ENCODE measurements at regions not wholly inside any gene's neighbourhood (a gene's known extent, or its start where the extent isn't known, plus 50 kb on each side); places are given as distances from the start of the nearest gene placed in this dataset.
A peak's percentile ranks its signal among the peaks of the same experiment; 100 is the strongest.
"Not testable (repeated sequence)": the region's sequence is repeated elsewhere in the genome, so short reads cannot be mapped to it uniquely, and the experiment has no call there.

DNA sequence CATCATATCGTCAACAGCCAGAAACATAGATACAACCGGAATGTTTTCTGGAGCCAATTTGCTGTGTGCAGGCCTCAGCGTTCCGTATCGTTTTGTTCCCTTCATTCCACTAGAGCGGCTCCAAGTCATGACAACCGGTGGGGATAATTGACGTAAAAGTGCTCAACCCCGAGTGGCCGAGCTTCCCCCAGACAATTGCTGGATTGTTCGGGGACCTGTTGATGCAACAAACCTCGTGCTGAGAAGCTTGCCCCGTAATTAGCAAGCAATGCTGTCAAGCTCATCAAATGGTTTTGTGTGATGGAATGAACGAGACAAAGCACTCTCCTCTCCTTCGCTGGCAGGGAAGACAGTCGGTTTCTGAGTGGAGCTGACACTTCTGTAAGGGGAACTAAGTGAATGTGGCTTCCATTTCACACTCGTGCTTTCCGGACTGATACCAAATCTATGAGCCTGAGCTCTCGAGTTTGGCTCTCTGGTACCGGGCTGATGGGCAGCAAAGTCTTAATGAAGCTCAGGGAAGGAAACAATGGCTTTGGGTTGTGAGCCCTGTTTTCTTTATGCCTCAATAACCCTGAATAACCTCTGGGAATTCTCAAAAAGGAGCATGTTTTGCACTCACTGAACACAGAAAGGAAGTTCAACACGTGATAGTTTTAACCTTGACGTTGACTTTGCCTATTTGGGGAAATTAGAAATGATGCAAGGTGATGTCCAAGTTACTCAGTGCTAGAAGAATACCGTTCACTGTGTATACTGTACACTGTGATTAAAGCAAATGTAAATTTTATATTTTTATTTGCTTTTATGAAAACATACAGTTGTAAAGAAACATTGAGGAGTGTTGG lies 220.5 kb downstream of the BAMBI start:
- DNase-seq: peak in 2 of 3 donors; percentile 5 to 8

DNA sequence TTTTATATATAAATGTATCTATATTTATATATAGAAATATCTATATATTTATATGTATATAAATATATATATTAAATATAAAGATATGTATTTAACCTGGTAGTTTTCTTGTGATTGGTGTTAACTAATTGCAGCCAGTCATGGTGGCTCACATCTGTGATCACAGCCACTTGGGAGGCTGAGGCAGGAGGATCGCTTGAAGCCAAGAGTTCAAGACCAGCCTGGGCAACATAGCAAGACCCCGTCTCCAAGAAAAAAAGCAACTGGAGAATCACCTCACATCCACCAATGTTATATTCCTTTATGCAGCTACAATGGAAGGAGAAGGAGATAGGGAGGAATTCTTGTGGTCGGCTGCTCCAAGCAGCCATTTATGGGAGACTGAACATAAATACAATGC lies 224.9 kb downstream of the BAMBI start:
- DNase-seq: no peak

DNA sequence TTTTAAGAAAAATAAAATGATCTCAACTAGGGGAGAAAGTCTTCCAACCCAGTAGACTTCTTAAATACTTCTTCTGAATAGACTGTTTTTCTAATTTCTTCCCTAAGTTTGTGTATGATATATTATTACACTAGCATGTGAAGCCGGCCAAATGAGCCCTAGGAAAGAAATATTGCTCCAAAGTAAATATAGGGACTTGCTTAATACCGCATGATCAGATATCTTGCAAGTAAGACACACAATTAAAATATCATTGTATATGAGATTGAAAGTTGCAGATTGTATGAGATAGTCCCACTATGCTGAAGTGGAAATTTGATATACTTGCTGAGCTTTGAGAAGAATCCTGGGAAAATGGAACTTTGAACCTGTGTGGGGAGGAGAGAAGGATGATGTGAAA lies 225.7 kb downstream of the BAMBI start:
- no peak for DNase-seq

DNA sequence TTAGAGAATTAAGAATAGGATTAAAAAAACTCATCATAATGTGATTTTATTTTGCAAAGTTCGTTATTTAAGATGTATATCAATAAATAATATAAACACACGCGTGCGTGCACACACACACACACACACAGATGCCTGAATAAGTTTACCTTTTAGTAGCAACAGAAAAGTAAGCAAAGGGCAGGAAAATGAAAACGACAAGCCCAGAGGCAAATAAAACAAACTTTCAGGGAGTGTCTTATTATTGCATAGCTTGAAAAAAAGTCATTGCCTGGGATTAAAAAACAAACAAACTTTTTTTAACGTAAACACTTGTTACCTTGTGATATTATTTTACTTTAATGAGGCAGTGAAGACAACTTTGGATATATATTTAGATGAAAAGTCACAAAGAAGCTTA lies 226.4 kb downstream of the BAMBI start:
- DNase-seq: no peak

DNA sequence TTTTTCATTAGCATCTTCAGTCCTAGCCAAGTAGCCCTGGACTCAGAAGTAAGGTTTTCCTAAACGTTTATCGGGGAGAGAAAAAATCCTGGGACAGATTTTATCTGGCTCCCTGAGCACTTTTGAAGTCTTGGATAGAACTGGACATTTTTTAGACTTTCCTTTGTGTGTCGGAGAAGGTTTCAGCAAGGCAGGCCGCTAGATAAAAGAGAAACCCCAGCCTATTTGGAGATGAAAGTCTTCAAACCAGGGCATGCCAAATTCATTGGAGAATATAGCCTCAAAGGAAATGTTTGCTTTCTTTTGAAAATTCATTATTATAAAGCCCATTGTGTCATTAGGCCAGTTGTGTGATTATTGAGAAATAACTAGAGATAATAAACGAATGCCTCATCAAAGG lies 228.1 kb downstream of the BAMBI start:
- no peak for DNase-seq

DNA sequence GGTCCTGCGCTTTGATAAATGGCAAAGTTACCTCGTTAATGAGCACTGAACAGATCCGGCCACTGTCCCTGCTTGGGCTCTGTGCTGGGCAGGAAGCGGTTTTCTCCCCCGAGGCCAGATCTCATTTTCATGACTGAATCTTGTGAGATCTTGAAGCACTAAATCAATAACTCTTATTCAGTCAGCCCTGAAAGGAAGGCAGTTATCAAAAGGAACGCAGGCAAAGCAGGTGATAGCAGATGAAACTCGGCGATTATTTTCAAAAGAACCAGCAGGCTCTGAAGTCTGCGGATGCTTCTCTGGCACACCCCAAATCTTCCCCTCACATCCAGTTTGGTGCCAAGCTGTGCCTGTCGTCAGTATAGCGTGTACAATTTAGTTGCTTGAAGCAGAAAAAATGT lies 228.7 kb downstream of the BAMBI start:
- no peak for DNase-seq

DNA sequence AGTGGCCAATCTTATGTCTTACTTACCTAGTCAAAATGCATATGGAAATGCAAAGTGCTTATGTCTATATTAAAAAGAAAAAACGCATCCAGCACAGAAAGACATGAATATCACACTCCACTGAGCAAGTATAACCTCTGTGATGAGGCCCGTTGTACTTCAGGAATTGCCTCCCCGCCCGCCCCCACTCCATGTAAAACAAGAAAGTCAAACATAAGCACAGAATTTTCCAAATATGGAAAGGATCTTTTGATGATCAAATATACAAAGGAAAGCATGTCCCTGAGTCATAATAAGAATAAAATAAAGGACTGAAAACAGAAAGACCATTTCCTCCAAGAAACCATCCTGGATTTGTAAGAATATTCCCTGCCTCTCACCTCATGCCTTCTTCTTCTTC lies 229.1 kb downstream of the BAMBI start:
- no peak for DNase-seq

DNA sequence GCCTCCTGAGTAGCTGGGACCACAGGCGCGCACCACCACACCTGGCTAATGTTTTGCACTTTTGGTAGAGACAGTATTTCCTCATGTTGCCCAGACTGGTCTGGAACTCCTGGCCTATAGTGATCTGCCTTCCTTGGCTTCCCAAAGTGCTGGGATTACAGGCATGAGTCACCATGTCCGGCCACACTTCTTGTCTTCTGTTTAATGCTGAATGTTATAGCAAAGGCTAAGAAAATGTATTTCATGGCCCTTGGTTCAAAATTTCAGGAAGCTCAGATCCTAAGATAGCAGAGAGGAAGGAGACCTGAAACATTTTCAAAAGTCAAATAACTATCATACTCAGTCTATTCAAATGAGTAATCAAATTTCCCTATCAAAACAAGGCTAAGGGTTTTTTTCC lies 229.6 kb downstream of the BAMBI start:
- DNase-seq: no peak

DNA sequence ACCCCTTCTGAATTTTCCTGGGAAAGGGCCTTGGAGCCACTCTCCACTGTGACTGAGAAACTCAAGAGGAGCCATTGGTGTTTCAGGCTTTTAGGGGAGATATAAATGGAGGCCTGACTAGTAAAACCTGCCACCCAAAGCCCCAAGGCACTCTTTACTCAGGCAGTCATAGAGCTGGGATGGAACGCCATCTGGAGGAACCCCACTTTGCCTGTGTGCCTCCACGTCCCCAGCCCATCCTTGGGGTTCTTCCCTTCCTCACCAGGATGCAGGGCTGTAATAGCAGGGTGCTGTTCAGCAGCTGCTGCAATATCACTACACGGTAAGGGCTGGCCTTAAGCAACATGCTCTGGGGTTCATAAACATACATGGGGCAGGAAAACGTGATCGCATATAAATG lies 232.6 kb downstream of the BAMBI start:
- no peak for DNase-seq

DNA sequence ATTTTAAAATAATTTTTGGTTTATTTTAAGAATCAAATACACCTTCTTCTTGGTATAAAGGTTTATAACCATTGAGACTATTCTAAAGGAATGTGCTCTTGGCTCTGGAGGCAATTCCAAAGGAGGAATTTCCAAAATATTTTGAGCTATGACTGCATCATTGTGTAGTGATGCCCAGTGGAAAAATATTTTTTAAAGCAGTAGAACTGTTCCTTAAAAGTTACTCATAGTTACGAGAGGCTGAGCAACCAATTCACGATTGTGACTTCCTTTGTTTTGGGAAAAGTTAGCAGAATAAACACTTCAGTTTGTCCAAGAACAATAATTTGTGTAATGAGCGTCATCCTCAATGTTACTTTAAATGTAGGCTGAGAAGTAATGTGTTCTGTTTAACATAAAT lies 233.6 kb downstream of the BAMBI start:
- DNase-seq: no peak

DNA sequence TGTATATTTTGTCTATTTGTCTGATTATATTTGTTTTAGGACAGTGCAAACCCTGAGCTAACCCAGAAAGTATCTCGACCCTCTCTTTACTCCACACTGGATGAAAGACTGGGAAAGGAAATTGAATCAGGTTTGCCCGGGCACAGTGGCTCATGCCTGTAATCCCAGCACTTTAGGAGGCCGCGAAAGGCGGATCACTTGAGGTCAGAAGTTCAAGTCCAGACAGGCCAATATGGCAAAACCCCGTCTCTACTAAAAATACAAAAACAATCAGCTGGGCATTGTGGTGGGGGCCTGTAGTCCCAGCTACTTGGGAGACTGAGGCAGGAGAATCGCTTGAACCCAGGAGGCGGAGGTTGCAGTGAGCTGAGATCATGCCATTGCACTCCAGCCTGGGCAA lies 234.2 kb downstream of the BAMBI start:
- not testable (repeated sequence) for DNase-seq

DNA sequence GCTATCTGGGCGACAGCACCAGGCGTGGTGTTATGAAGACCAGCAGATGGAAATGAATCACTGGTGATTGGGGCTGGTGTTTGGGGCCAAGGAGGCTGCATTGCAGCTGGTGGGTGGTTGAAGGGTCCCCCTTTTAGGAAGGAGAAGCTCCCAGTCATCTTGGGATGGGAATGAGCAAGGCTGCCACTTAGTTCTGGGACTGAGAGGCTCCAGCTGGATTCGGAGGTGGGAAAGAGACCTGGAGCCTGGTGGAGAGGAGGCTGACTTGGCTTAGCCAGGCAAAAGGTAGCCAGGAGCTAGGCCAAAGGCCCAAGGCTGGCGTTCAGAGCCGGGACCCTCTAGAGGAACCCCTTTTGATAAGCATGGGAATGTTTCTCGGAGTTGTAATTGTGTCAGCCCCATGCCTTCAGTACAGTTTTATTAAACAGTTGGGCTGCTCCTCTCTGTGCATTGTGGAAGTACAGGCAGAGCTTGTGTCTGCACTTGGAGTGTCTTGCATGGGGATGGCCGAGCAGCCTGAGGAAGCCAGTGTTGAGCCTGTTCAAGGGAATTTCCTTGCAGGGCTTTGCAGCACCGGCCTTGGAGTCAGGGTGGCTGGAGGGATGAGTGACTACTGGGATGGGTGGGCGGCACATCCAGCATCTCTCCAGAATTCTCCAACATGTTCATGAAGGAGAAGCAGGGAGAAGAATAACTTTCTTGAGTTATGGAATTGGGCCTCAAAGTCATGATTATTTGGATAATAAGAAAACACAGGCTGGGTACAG lies 234.9 kb downstream of the BAMBI start:
- DNase-seq: no peak

DNA sequence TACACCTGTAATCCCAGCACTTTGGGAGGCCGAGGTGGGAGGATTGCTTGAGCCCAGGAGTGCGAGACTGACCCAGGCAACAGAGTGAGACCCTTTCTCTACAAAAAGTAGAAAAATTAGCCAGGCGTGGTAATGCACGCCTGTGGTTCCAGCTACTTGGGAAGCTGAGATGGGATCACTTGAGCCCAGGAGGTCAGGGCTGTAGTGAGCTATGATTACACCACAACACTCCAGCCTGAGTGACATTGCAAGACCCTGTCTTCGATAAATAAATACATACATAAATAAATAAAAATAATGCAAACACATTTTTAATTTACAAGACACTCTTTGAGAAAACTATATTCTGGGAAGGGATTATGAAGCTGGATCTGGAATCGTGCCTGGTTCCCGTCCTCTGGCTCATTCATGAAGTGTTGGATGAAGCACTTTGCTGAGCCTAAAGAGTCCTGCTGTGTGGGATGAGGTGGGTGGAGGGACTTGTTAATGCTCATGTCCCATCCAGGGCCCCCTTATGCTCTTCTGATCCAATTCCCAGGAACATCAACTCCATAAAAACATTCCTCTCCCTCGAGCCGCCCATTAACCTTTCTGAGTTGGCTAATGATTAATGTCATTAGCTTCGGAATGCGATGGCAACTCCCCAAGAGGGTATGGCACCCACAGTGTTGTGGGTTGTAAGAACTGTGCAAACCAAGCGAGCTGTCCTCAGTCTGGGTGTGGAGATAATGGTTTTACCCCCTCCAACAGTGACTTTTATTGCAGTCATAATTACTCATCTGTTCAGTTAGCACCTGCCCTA lies 236.3 kb downstream of the BAMBI start:
- DNase-seq: no peak

DNA sequence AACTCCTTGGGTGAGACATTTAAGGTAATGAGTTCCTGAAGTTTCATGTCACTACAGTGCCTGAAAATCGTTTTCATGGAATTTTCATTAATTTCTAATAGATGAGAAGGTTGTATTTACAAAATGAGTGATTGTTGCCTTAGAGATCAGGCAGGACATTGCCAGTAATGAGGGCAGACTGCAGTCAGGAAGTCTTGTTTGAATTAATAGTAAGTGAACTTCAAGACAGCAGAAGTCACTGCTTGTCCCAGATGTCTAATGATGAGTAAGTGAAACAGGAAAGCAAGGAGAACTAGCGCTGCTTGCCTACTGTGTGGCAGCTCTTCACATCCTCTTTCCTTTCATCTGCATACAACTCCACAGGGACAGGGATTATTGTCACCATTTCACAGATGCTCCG lies 237.4 kb downstream of the BAMBI start:
- no peak for DNase-seq

DNA sequence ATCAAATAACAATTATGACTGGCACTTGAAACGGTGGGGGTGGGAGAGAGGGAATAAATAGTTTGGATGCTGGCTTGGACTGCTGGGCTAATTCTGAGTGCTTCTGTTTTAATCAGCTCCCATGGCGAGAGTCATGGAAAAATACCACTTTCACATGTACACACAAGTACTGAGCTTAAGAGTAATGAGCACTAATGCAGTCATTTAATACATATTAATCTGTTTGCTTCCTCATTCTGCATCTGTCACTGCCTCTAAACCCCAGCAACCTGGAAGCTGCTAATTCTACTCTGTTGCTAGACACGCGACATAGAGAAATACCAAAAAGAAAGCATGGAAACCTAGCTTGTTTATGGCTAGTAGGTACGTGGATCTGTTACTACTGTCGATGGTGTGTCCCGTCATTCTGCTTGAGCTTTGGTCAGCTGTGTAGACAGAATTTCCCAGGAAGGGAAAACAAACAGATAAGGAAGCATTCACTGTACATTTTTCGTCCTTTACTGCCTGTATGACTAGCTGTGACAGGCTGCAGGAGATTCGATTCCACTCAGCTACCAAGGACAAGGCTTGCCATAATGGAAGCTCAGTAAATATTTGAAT lies 238.8 kb downstream of the BAMBI start:
- DNase-seq: no peak

DNA sequence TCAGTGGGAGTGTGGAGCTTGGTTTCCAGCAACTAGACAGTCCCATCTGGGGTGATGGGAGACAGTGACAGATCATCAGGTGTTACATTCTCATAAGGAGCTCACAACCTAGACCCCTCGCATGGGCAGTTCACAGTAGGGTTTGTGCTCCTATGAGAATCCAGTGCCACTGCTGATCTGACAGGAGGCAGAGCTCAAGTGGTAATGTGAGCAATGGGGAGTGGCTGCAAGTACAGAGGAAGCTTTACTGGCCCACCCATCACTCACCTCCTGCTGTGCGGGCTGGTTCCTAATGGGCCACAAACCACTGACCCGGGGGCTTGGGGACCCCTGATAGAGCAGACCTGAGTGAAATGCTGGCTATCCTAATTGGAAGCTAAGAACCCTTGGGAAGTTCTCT lies 242.8 kb downstream of the BAMBI start:
- DNase-seq: no peak

DNA sequence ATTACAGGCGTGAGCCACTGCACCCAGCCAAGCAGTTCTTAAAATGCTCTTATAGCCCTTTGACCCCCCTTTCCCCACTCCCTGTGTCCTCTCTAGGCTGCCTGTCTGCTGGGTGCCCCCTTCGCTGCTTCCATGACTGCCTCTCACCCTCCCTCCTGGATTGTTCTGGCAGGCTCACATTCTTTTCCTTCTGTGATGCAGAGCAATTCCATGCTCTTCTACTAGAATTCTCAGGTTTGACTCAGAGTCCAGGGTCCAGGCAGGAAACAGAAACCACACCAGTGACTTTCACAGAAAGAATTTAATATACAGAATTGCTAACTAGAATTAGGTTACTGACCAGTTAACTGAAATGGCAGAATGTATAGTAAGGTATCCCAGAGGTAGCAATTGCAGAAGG lies 244.8 kb downstream of the BAMBI start:
- DNase-seq: no peak

DNA sequence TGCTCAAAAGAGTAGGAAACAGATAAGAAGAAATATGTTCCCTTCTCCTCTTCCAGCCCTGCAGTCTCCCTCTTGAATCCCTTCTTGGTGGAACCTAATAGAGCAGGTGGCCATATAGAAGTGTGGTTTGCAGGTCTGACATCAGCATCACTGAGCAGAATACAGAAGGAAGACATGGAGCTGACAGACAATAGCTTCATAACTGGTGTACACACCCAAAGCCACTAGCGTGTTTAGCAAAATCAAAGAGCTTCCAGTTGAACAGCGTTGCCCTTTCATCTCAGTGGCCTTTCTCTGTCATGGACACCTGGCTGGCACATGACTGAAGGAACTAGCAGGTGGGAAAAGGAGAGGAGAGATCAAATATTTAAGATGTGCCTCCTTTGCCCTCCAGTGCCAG lies 245.5 kb downstream of the BAMBI start:
- DNase-seq: no peak

DNA sequence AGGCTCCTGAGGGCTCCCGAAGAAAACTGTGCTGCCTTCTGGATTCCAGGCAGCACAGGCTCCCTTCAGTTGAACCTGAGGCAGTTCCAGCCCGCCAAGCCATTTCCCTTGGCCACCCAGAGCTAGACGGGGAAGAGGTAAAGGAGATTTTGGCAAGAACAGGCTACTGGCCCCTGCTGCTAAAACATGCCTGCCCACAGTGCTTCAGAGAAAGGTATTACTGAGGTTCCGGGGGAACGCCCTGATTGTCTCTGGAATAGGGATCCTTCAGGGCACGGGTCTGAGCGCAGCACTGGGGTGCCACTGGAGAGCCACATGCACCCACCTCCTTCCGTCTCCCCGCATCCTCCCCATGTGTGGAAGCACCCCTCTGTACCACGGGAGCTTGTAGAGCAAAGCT lies 247.4 kb downstream of the BAMBI start:
- DNase-seq: no peak

DNA sequence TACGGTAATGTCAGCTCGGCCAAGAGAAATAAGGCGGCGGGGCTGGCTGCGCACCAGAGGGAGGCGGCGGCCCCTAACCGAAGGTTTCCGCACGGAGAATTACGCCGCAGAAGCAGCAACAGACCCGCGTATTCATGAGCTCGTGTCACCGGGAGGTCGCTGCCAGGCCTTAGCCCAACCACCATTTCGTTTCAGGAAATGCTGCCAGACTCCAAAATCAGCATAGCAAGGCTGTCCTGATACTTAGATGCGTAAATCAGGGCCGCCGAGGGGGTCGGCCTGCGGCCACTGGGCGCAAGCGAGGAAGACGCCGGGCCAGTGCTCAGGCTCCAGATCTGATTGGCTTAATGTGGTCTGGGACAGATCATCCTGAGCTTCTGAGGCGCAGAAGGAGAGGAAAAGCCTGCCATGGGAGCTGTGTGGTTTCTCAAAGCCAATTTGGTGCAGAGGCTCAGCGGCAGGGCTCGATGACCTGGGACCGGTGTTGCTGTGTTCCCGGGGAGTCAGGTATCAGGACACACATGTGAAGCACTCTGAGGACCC lies 247.9 kb downstream of the BAMBI start:
- DNase-seq: no peak

DNA sequence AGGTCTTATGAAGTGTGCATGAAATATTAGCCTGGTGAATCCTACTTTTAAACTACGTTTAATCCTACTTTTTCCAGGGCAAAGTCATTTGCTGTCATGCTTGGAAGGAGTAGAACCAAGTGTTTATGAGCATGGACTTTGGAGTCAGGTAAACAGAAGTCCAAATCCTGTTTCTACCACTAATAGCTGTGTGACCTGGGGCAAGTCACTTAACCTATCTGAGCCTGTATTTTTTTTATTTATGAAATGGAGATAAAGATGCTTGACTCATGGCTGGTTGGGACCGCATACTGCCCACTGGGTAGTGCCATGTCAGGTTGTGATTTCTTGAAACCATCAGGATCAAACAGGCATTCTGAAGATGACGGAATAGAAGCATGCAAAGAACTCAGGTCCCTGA lies 249.6 kb downstream of the BAMBI start:
- DNase-seq: no peak

DNA sequence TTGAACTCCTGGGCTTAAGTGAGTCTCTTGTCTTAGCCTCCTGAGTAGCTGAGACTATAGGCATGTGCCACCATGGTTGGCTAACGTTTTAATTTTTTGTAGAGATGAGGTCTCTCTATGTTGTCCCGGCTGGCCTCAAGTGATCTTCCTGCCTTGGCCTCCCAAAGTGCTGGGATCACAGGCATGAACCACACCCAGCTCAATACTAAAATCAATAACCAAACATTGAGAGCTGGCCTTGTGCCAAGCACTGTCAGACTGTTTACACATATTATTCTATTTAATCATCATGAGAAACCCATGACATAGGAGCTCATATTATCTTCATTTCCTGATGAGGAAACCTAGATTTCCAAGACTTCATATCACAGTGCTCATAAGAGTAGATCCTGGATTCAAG lies 251.2 kb downstream of the BAMBI start:
- no peak for DNase-seq

DNA sequence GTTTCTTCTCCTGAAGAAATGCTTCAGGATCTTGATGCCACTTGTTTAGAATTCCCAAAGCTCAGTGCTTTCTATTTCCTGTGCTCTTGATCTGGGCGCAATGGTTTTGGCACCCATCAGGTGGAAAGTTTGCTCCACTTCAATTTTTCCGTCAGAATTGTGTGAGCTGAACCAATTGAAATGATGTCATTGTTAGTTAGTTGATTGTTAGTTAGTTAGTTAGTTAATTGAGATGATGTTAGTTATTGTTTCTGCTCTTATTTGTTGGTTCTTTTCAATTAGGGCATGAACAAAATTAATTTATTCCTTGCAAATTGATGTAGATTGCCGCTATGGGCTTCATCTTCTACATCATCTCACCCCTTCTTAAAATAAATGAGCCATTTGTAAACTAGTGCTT lies 252.6 kb downstream of the BAMBI start:
- DNase-seq: no peak

Measured in suppressor macrophage treated with lipopolysaccharide for 1 hour (primary cell).